Tongue (tissue), 1 donor: ENCODE measurements at regions not wholly inside any gene's neighbourhood (a gene's known extent, or its start where the extent isn't known, plus 50 kb on each side); places are given as distances from the start of the nearest gene placed in this dataset.

ENCODE experiments used
- DNase-seq: peaks from one replicate; pipeline ENCODE4 v3.0.0-alpha.2; 2015

- DNase-seq: peak; percentile 67
Observed at GRCh38 chr10:83165265-83165664, 974.0 kb upstream of the GHITM start.

GRCh38 chr10:83166344-83166743 is 973.0 kb upstream of the GHITM start:
- no peak for DNase-seq

GRCh38 chr10:83167081-83167480 is 972.2 kb upstream of the GHITM start:
- no peak for DNase-seq

GRCh38 chr10:83176901-83177300 is 962.4 kb upstream of the GHITM start:
- DNase-seq: no peak

GRCh38 chr10:83178526-83178925 is 960.8 kb upstream of the GHITM start:
- DNase-seq: no peak

- no peak for DNase-seq
Observed at GRCh38 chr10:83179371-83179770, 959.9 kb upstream of the GHITM start.

- no peak for DNase-seq
Observed at GRCh38 chr10:83182076-83182475, 957.2 kb upstream of the GHITM start.

GRCh38 chr10:83184641-83185040 is 954.7 kb upstream of the GHITM start:
- no peak for DNase-seq

- DNase-seq: no peak
Observed at GRCh38 chr10:83190614-83191013, 948.7 kb upstream of the GHITM start.

GRCh38 chr10:83193026-83193425 is 946.3 kb upstream of the GHITM start:
- DNase-seq: peak; percentile 18

GRCh38 chr10:83195021-83195420 is 944.3 kb upstream of the GHITM start:
- no peak for DNase-seq

GRCh38 chr10:83199374-83199773 is 939.9 kb upstream of the GHITM start:
- no peak for DNase-seq

- peak; percentile 5 for DNase-seq
Observed at GRCh38 chr10:83205861-83206260, 933.4 kb upstream of the GHITM start.

- DNase-seq: peak; percentile 25
Observed at GRCh38 chr10:83212632-83213334, 926.5 kb upstream of the GHITM start.

- no peak for DNase-seq
Observed at GRCh38 chr10:83214136-83214535, 925.2 kb upstream of the GHITM start.

GRCh38 chr10:83218205-83218604 is 921.1 kb upstream of the GHITM start:
- DNase-seq: no peak

GRCh38 chr10:83222300-83222699 is 917.0 kb upstream of the GHITM start:
- no peak for DNase-seq

GRCh38 chr10:83222832-83223742 is 916.2 kb upstream of the GHITM start:
- no peak for DNase-seq

- DNase-seq: no peak
Observed at GRCh38 chr10:83225781-83226180, 913.5 kb upstream of the GHITM start.

GRCh38 chr10:83229991-83230390 is 909.3 kb upstream of the GHITM start:
- DNase-seq: no peak

GRCh38 chr10:83233691-83234090 is 905.6 kb upstream of the GHITM start:
- no peak for DNase-seq

GRCh38 chr10:83248106-83248631 is 891.1 kb upstream of the GHITM start:
- no peak for DNase-seq

GRCh38 chr10:83250396-83250795 is 888.9 kb upstream of the GHITM start:
- no peak for DNase-seq
